GM23338 (cell line): ENCODE measurements at regions not wholly inside any gene's neighbourhood (a gene's known extent, or its start where the extent isn't known, plus 50 kb on each side); places are given as distances from the start of the nearest gene placed in this dataset.

ENCODE experiments used
- ATAC-seq: fragments of 200-7000 bp; cut with Tn5 transposase; 3 replicates; pipeline ENCODE4 v1.9.1; 2020
- DNase-seq: peaks from one replicate; pipeline ENCODE4 v3.0.0-alpha.2; 2015; ENCODE audit warnings: low spot score
- H2AFZ ChIP-seq: fragments of 200-600 bp; sonication (generic); 2 replicates; pipeline ENCODE4 v1.8.0; 2016; ENCODE audit warnings: antibody characterized with exemption, mild to moderate bottlenecking, moderate library complexity
- H3F3A ChIP-seq: fragments of 200-600 bp; sonication (generic); replicated peaks from 2 replicates; pipeline ENCODE4 v1.8.0; 2017; ENCODE audit warnings: antibody characterized with exemption, mixed run types, low read depth
- H3K27ac ChIP-seq: fragments of 200-600 bp; sonication (generic); 2 replicates; pipeline ENCODE4 v1.6.1; 2016; ENCODE audit warnings: low read depth
- H3K27me3 ChIP-seq: fragments of 200-600 bp; sonication (generic); 2 replicates; pipeline ENCODE4 v1.8.0; 2016; ENCODE audit warnings: mild to moderate bottlenecking, mixed run types, moderate library complexity; ENCODE audit not compliant: insufficient read depth
- H3K36me3 ChIP-seq: fragments of 200-600 bp; sonication (generic); 2 replicates; pipeline ENCODE4 v1.8.0; 2016; ENCODE audit warnings: mild to moderate bottlenecking; ENCODE audit not compliant: insufficient read depth
- H3K4me1 ChIP-seq: fragments of 200-600 bp; sonication (generic); 2 replicates; pipeline ENCODE4 v1.8.0; 2016; ENCODE audit warnings: mild to moderate bottlenecking, moderate library complexity; ENCODE audit not compliant: insufficient read depth
- H3K4me2 ChIP-seq: fragments of 200-600 bp; sonication (generic); 2 replicates; pipeline ENCODE4 v1.7.1; 2017; ENCODE audit warnings: mixed run types
- H3K4me3 ChIP-seq: fragments of 200-600 bp; sonication (generic); 2 replicates; pipeline ENCODE4 v1.6.1; 2016; ENCODE audit warnings: mixed run types
- H3K79me2 ChIP-seq: fragments of 200-600 bp; sonication (generic); replicated peaks from 2 replicates; pipeline ENCODE4 v1.8.0; 2017; ENCODE audit warnings: mild to moderate bottlenecking; ENCODE audit not compliant: insufficient read depth
- H3K9me2 ChIP-seq: fragments of 200-600 bp; sonication (generic); 2 replicates; pipeline ENCODE4 v1.8.0; 2017; ENCODE audit not compliant: insufficient read depth
- H4K20me1 ChIP-seq: fragments of 200-600 bp; sonication (generic); replicated peaks from 2 replicates; pipeline ENCODE4 v1.8.0; 2017; ENCODE audit warnings: mild to moderate bottlenecking; ENCODE audit not compliant: insufficient read depth
- H3K27ac Mint-ChIP-seq: 2 replicates; pipeline ENCODE4 v1.8.0; 2020; ENCODE audit warnings: inconsistent platforms, mild to moderate bottlenecking, moderate library complexity, mixed read lengths
- H3K27me3 Mint-ChIP-seq: 3 replicates; pipeline ENCODE4 v1.8.0; 2022; ENCODE audit warnings: low read depth, mild to moderate bottlenecking, moderate library complexity, mixed read lengths, inconsistent platforms; ENCODE audit not compliant: insufficient read depth, poor library complexity
- H3K36me3 Mint-ChIP-seq: 3 replicates; pipeline ENCODE4 v1.8.0; 2021; ENCODE audit warnings: low read depth, mild to moderate bottlenecking, inconsistent platforms, moderate library complexity, mixed read lengths
- H3K4me1 Mint-ChIP-seq: 3 replicates; pipeline ENCODE4 v1.8.0; 2020; ENCODE audit warnings: mild to moderate bottlenecking, inconsistent platforms, mixed read lengths
- H3K4me3 Mint-ChIP-seq: 3 replicates; pipeline ENCODE4 v1.8.0; 2021; ENCODE audit warnings: moderate library complexity, mild to moderate bottlenecking, inconsistent platforms, mixed read lengths
- H3K9me3 Mint-ChIP-seq: 3 replicates; pipeline ENCODE4 v1.8.0; 2020; ENCODE audit warnings: moderate library complexity, mild to moderate bottlenecking, inconsistent platforms, mixed read lengths
- CREB1 ChIP-seq: fragments of 250-450 bp; sonication (Bioruptor Pico); IDR thresholded peaks from 2 replicates; pipeline ENCODE4 v1.5.0; 2020; ENCODE audit warnings: low read depth, mild to moderate bottlenecking, moderate library complexity
- CTCF ChIP-seq, 2 experiments: fragments of 200-600 bp in 1 of 2; sonication (generic) in 1 of 2; conservative IDR thresholded peaks; 2 replicates each; pipeline versions ENCODE4 v1.5.1 to v1.6.1; 2016 to 2017; ENCODE audit warnings: antibody characterized with exemption in 2 of 2, low read depth in 2 of 2, mild to moderate bottlenecking in 2 of 2, moderate library complexity in 1 of 2
- ETS1 ChIP-seq: IDR thresholded peaks from 2 replicates; pipeline ENCODE4 v1.6.1; 2016; ENCODE audit warnings: antibody characterized with exemption
- EZH2 ChIP-seq: fragments of 200-600 bp; sonication (generic); IDR thresholded peaks from one replicate; pipeline ENCODE4 v1.8.0; 2017; ENCODE audit warnings: antibody characterized with exemption, mild to moderate bottlenecking, low read depth; ENCODE audit not compliant: unreplicated experiment
- EZH2phosphoT487 ChIP-seq: fragments of 200-600 bp; sonication (generic); IDR thresholded peaks from one replicate; pipeline ENCODE4 v1.8.1; 2018; ENCODE audit warnings: antibody characterized with exemption; ENCODE audit not compliant: unreplicated experiment
- JUNB ChIP-seq: IDR thresholded peaks from one replicate; pipeline ENCODE4 v1.6.1; 2016; ENCODE audit warnings: antibody characterized with exemption; ENCODE audit not compliant: unreplicated experiment
- NANOG ChIP-seq: IDR thresholded peaks from 2 replicates; pipeline ENCODE4 v1.6.1; 2016; ENCODE audit warnings: antibody characterized with exemption, borderline replicate concordance
- POLR2AphosphoS5 ChIP-seq: IDR thresholded peaks from 2 replicates; pipeline ENCODE4 v1.6.1; 2016; ENCODE audit warnings: antibody characterized with exemption, low read depth
- REST ChIP-seq: IDR thresholded peaks from one replicate; pipeline ENCODE4 v1.6.1; 2018; ENCODE audit warnings: antibody characterized with exemption; ENCODE audit not compliant: unreplicated experiment
- STAT1 ChIP-seq: IDR thresholded peaks from one replicate; pipeline ENCODE4 v1.6.1; 2016; ENCODE audit warnings: antibody characterized with exemption; ENCODE audit not compliant: unreplicated experiment
- ZNF114 ChIP-seq: fragments of 250-450 bp; sonication (Bioruptor Pico); IDR thresholded peaks from 2 replicates; pipeline ENCODE4 v1.5.0; 2020; ENCODE audit warnings: mild to moderate bottlenecking, moderate library complexity
- ZNF331 ChIP-seq: fragments of 250-450 bp; sonication (Bioruptor Pico); IDR thresholded peaks from 2 replicates; pipeline ENCODE4 v1.5.0; 2020; ENCODE audit warnings: low read depth, mild to moderate bottlenecking, moderate library complexity
- ZNF462 ChIP-seq: fragments of 250-450 bp; sonication (Bioruptor Pico); IDR thresholded peaks from 2 replicates; pipeline ENCODE4 v1.5.0; 2020; ENCODE audit warnings: mild to moderate bottlenecking, moderate library complexity

- Histone ChIP-seq H3F3A (no peaks in the 10 kb centered on the region), H3K27me3 (no peaks in the 10 kb centered on the region), H3K27ac (no peak overlapping the region), H3K4me1 (no peaks in the 10 kb centered on the region), H3K9me2 (0 out of 2 replicates have a peak, but pooled peaks cover 4% of the 10 kb centered on the region), H3K79me2 (no peaks in the 10 kb centered on the region), H4K20me1 (no peaks in the 10 kb centered on the region), H2AFZ (no peak overlapping the region), H3K36me3 (no peaks in the 10 kb centered on the region), H3K4me3 (no peak overlapping the region), H3K4me2 (no peak overlapping the region)
- Mint-ChIP-seq H3K4me1 (peaks cover 6% of the 10 kb centered on the region; the same call in 2 of the 3 replicates), H3K27me3 (no peaks in the 10 kb centered on the region), H3K9me3 (no peaks in the 10 kb centered on the region), H3K27ac (no peak overlapping the region), H3K4me3 (no peak overlapping the region), H3K36me3 (no peaks in the 10 kb centered on the region)
- no peak for DNase-seq
- TF ChIP-seq ZNF462, result no peak
- no peak for TF ChIP-seq EZH2phosphoT487
- no peak for TF ChIP-seq EZH2
- no peak for TF ChIP-seq NANOG
- no peak for TF ChIP-seq STAT1
- no peak for TF ChIP-seq POLR2AphosphoS5
- TF ChIP-seq REST, result no peak
- no peak for TF ChIP-seq CREB1 (CRISPR knock-in tag)
- TF ChIP-seq ETS1, result no peak
- no peak for TF ChIP-seq ZNF114 (CRISPR knock-in tag)
- TF ChIP-seq JUNB, result no peak
- TF ChIP-seq CTCF (conservative IDR thresholded peaks at IDR 0.05; ENCODE audit: low read depth in 2 of 2), result no peak
- no peak for TF ChIP-seq ZNF331 (CRISPR knock-in tag)
- ATAC-seq, result no peak
Measured at GRCh38 chr4:18454349-18454748, 432.8 kb upstream of the LCORL start.
